A673 (cell line): ENCODE measurements at regions not wholly inside any gene's neighbourhood (a gene's known extent, or its start where the extent isn't known, plus 50 kb on each side); places are given as distances from the start of the nearest gene placed in this dataset.

Source experiments
- EZH2 ChIP-seq: fragments of 200-600 bp; sonication (generic); IDR thresholded peaks from 2 replicates; pipeline ENCODE4 v1.6.1; 2017; ENCODE audit warnings: borderline replicate concordance, low read depth, mild to moderate bottlenecking, mixed read lengths, antibody characterized with exemption, low read length; ENCODE audit not compliant: poor library complexity, severe bottlenecking
- TF ChIP-seq, protein P1 (sequence below): fragments of 300-800, 200-600 bp; sonication (generic); conservative IDR thresholded peaks from 2 replicates; pipeline ENCODE4 v1.5.1; 2017; ENCODE audit warnings: low read depth, mild to moderate bottlenecking, antibody characterized with exemption, low read length, moderate library complexity, mixed read lengths

GRCh38 chr6:113505084-113505699 lies 352.0 kb upstream of the MARCKS start:
- TF ChIP-seq, protein P1, sequence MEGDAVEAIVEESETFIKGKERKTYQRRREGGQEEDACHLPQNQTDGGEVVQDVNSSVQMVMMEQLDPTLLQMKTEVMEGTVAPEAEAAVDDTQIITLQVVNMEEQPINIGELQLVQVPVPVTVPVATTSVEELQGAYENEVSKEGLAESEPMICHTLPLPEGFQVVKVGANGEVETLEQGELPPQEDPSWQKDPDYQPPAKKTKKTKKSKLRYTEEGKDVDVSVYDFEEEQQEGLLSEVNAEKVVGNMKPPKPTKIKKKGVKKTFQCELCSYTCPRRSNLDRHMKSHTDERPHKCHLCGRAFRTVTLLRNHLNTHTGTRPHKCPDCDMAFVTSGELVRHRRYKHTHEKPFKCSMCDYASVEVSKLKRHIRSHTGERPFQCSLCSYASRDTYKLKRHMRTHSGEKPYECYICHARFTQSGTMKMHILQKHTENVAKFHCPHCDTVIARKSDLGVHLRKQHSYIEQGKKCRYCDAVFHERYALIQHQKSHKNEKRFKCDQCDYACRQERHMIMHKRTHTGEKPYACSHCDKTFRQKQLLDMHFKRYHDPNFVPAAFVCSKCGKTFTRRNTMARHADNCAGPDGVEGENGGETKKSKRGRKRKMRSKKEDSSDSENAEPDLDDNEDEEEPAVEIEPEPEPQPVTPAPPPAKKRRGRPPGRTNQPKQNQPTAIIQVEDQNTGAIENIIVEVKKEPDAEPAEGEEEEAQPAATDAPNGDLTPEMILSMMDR: no peak
- TF ChIP-seq EZH2: no peak
